Body of pancreas (tissue), 4 donors: ENCODE measurements at regions not wholly inside any gene's neighbourhood (a gene's known extent, or its start where the extent isn't known, plus 50 kb on each side); places are given as distances from the start of the nearest gene placed in this dataset.

Experiments used
- POLR2A ChIP-seq, 3 donors: fragments of 450-650 bp; IDR thresholded peaks; one replicate each; pipeline ENCODE4 v1.6.1; 2016; ENCODE audit warnings: antibody characterized with exemption in 3 of 3, mild to moderate bottlenecking in 2 of 3
- TF ChIP-seq, protein P1 (sequence below), 7 experiments: fragments of 450-650 bp in 4 of 7; fragments of 200-600 bp in 3 of 7; sonication (generic) in 3 of 7; IDR thresholded peaks; one replicate each; pipeline ENCODE4 v1.5.1; 2016 to 2019; ENCODE audit warnings: antibody characterized with exemption in 7 of 7

- TF ChIP-seq POLR2A (IDR thresholded peaks at IDR 0.05), result no peak
- TF ChIP-seq, protein P1, sequence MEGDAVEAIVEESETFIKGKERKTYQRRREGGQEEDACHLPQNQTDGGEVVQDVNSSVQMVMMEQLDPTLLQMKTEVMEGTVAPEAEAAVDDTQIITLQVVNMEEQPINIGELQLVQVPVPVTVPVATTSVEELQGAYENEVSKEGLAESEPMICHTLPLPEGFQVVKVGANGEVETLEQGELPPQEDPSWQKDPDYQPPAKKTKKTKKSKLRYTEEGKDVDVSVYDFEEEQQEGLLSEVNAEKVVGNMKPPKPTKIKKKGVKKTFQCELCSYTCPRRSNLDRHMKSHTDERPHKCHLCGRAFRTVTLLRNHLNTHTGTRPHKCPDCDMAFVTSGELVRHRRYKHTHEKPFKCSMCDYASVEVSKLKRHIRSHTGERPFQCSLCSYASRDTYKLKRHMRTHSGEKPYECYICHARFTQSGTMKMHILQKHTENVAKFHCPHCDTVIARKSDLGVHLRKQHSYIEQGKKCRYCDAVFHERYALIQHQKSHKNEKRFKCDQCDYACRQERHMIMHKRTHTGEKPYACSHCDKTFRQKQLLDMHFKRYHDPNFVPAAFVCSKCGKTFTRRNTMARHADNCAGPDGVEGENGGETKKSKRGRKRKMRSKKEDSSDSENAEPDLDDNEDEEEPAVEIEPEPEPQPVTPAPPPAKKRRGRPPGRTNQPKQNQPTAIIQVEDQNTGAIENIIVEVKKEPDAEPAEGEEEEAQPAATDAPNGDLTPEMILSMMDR (IDR thresholded peaks at IDR 0.05), result no peak
Measured at GRCh38 chr7:68529221-68529620, 1069.1 kb upstream of the AUTS2 start.
